GM12892 (cell line): ENCODE measurements at regions not wholly inside any gene's neighbourhood (a gene's known extent, or its start where the extent isn't known, plus 50 kb on each side); places are given as distances from the start of the nearest gene placed in this dataset.
"Not testable (repeated sequence)": the region's sequence is repeated elsewhere in the genome, so short reads cannot be mapped to it uniquely, and the experiment has no call there.

Experiments used
- DNase-seq: peaks from one replicate; pipeline ENCODE4 v3.0.0; 2011; ENCODE audit not compliant: insufficient read length
- FAIRE-seq: peaks from 2 replicates; lab custom pipeline; 2011; peaks lifted over from hg19 to GRCh38; lab: Jason Lieb, UNC
- POLR2A ChIP-seq: IDR thresholded peaks from 2 replicates; pipeline ENCODE4 v1.6.1; 2011; ENCODE audit warnings: low read depth, low read length, control low read depth
- POLR2AphosphoS5 ChIP-seq: IDR thresholded peaks from 2 replicates; pipeline ENCODE4 v1.6.1; 2011; ENCODE audit warnings: low read depth, low read length, control low read depth
- TAF1 ChIP-seq: IDR thresholded peaks from 2 replicates; pipeline ENCODE4 v1.6.1; 2011; ENCODE audit warnings: low read depth, mild to moderate bottlenecking, control low read depth, low read length, borderline replicate concordance

DNA sequence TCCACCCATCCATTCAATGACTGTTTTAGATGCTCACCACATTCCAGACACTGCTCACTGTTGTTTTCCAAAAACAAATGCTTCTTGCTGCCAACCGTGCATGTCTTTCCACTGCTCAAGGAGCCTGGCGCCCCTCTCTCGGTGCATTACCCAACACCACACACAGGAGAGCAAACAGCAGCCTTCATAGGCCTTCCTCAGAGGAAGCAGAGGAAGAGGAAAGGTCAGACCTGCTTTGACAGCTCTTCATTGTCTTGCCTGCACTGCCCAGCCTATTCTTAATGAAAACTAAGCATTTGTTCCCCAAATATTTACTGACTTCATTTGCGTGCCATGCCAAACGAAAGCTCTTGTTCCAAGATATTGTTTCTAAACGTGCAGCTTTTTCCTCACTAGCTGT, 1129.2 kb downstream of the TBC1D22A start:
- TF ChIP-seq TAF1 (no peak), POLR2A (no peak), POLR2AphosphoS5 (no peak)
- no peak for FAIRE-seq
- no peak for DNase-seq

DNA sequence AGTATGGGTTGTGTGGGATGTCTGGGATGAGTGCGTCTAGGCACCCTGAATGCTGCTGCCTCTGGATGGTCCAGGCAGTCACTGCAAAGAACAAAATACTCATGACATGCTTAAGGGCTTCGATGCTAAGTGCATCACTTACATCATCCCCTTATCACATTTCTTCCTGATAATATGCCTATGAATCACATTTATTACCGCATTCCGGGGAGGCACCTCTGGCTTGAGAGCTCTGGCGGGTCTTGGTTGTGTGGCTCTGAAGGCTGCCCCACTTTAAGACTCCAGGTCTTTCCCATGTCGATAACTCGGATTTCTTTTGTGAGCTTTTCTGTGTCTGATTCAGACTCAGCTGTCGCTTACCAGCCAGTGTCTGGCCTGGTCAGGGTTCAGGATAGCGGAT, 1126.4 kb downstream of the TBC1D22A start:
- FAIRE-seq (no peak), DNase-seq (no peak)
- TF ChIP-seq POLR2AphosphoS5 (no peak), POLR2A (no peak), TAF1 (no peak)

DNA sequence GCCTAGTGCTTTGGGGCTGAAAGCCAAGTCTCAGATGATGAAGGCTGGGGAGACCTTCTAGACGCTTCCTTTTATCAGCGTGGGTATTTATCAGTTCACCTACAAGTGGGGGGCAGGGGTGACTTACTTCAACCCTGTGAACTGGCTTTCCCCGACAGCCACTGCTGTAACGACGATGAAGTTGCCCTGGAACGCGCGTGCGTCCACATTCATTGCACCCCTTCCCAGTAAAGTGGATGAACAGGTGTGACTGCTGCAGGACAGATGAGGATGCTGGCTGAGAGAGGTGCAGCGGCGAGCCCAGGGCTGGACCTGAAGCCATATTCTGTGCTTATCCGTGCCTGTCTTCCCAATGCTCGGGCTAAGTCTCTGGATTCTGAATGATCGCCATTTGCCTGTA, 1122.3 kb downstream of the TBC1D22A start:
- no peak for TF ChIP-seq TAF1
- no peak for TF ChIP-seq POLR2A
- TF ChIP-seq POLR2AphosphoS5, result no peak
- no peak for FAIRE-seq
- DNase-seq, result no peak

DNA sequence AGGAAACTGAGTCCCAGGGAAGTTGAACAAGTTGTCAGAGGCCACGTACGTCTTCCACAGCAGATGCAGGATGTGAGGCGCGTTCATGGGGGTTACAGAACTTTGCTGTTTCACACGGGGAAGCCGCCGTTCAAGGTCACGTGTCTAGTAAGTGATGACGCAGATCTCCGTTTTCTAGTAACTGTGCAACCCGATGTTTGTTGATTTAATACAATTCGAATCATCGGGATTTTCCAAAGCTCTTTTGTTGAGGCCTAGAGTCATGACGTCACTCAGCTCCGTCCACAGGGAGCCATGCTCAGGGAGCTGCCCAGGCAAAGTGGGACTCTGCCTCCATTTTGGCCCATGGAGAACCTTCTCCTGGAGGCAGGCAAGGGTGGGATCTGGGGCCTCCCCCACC, 1121.8 kb downstream of the TBC1D22A start:
- no peak for DNase-seq
- FAIRE-seq, result no peak
- TF ChIP-seq POLR2AphosphoS5, result no peak
- no peak for TF ChIP-seq TAF1
- TF ChIP-seq POLR2A, result no peak

DNA sequence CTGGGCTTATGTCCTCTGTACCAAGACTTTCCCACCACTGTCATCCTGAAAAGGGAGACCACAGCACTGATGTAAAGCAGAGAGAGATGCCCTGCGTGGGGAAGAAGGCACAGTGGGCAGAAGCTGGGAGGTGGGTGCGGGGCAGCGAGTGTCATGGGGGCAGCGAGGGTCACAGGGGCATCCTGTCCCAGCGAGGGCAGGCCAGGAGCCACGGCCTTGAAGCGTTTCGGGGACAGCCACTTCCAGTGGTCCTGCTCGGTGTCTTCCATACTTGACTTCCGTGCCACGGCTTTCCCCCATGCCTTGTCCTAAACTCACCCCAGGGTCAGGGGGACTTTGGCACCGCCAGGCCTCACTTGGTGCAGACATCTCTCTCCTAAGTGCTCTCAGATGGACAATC, 1121.3 kb downstream of the TBC1D22A start:
- DNase-seq (no peak), FAIRE-seq (no peak)
- TF ChIP-seq POLR2A, result no peak
- no peak for TF ChIP-seq TAF1
- no peak for TF ChIP-seq POLR2AphosphoS5

DNA sequence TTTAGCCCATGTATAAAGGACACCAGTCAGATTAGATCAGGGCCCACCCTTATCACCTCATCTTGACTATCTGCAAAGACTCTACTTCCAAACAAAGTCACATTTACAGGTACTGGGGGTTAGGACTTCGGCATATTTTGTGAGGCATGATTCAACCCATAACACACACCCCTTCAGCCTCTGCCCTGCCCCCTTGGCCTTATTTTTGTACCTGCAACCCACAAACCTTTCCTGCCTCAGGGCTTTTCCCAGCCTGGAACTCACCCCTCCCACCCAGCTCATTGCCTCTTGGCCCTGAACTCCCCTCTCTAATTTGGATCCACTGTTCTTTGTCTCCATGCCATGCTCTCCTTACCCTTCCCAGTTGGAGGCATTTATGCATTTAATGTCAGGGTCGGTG, 1116.9 kb downstream of the TBC1D22A start:
- TF ChIP-seq POLR2A, result no peak
- TF ChIP-seq TAF1, result no peak
- no peak for TF ChIP-seq POLR2AphosphoS5
- FAIRE-seq, result no peak
- DNase-seq, result no peak

DNA sequence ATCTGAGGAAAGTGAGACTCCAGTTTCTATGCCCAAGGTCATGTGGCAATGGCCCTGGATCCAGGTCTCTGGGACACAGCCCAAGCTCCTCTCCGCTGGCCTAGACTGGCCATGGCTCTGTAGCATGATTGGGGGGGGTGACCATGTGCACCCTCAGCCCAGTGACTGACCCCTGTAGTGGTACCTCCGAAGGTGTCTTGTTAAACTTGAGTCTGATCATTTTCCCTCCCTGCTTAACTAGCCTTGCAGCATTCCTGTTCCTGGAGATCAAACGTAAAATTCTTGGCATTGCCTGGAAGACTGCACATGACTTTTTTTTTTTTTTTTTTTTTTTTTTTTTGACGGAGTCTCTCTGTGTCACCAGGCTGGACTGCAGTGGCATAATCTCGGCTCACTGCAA, 1116.0 kb downstream of the TBC1D22A start:
- FAIRE-seq (no peak), DNase-seq (no peak)
- TF ChIP-seq POLR2A (no peak), POLR2AphosphoS5 (no peak), TAF1 (no peak)

DNA sequence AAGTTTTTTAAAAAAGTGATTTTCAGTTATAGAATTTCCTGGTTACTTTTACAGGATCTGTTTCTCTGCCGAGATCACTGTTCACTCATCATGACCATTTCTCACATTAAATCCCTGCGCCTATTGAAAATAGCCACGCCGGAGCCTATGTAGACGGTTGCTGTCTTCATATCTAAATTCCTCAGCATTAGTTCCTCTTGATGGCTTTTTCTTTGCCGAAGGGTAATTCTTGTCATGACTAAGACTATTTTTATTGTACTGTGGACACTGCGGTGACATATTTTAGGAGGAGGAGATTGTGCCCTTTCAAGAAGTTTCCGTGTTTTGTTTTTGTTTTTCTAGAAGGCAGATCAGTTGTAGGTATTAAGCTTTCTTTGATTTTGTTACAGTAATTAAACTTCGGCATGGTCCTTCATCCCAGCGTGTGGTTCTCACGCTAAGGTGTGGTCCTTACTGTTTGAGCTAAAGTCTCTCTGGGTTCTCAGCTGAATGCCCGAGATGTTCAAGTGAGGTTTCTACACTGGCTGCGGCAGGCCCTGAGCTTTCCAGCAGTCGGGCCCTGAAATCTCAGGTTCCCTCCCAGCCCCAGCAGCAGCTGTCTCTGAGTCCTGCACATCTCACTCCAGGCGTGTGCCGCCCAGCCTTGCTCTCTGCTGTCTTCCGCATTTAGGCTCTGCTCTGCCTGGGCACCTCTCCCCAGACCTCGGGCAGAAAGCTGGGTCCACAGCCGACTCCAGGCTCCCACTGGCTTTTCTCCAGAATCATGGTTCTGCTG, 1110.5 kb downstream of the TBC1D22A start:
- TF ChIP-seq POLR2A (no peak), TAF1 (no peak), POLR2AphosphoS5 (no peak)
- FAIRE-seq (no peak), DNase-seq (no peak)

DNA sequence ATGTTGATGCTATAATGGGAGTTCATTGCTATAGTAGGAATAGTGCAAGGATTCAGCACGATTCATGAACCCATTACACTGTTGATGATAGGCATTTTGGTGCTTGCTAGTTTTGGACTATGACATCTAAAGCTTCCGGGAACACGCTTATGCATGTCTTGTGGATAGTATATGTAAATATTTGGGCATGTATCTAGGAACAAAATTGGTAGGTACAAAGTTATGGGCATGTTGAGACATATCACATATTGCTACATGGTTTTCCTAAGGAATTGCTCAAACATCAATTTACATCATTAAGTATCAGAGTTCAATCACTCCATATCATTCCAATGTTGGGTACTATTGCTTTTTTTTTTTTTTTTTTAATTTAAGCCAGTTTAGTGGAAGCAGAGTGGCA, 1103.2 kb downstream of the TBC1D22A start:
- FAIRE-seq (no peak), DNase-seq (no peak)
- TF ChIP-seq POLR2A (no peak), TAF1 (no peak), POLR2AphosphoS5 (no peak)

DNA sequence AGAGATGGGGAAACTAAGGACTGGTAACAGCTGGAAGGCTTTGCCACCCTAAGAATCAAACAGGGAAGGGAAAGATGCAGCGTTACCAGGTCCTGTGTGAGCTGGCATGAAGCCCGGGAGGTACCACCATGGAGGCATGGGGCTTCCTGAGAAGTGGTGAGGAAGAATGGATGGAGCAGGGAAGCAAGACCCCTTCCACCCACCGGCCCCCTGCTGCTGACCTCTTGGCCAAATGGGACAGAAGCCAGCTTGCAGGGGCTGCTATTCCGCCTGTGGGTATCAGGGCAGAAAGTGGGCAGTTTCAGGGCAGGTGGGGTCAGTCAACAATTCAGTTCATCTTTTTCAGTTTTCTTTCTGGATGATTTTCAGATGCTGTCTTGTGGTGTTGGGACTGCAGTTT, 1099.9 kb downstream of the TBC1D22A start:
- DNase-seq (no peak), FAIRE-seq (no peak)
- TF ChIP-seq TAF1 (no peak), POLR2A (no peak), POLR2AphosphoS5 (no peak)

DNA sequence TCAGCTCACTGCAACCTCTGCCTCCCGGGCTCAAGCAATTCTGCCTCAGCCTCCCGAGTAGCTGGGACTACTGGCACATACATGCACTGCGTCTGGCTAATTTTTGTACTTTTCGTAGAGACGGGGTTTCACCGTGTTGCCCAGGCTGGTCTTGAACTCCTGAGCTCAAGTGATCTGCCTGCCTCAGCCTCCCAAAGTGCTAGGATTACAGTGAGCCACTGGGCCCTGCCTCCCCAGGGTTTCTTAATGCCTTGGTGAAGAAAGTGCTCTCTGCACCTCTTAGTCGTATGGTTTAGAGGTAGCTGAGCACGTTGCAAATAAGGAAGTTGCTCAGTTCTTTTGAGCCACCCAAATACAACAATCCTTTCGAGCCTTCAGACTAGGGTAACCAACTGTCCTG, 1098.5 kb downstream of the TBC1D22A start:
- not testable (repeated sequence) for FAIRE-seq, DNase-seq

DNA sequence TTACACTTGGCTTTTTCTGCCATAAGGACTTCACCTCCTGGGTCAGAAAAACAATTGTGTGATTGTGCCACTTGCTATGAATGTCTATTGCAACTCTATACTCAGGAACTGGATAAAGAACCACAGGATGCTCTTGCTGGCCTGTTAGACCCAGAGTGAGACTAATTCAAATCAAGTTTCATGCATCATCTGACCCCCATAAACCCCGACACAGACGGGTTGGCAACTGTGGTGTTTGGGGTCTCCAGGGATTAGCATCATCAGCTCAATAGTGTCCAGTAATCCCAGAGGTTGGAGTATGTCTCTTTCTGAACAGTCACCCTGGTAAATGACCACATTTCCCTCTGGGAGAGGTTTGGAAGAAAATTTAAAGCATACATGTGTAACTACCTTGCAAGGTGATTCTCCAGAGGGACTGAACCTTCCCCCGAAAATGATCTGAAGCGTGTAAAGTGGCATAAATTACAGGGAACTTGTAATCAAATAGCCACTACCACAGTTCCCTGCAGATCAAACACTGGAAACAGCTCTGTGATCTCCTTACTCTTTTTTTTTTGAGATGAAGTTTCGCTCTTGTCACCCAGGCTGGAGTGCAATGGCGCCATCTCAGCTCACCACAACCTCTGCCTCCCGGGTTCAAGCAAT, 1097.6 kb downstream of the TBC1D22A start:
- no peak for FAIRE-seq
- TF ChIP-seq POLR2AphosphoS5, result no peak
- no peak for TF ChIP-seq POLR2A
- TF ChIP-seq TAF1, result no peak
- DNase-seq, result no peak

DNA sequence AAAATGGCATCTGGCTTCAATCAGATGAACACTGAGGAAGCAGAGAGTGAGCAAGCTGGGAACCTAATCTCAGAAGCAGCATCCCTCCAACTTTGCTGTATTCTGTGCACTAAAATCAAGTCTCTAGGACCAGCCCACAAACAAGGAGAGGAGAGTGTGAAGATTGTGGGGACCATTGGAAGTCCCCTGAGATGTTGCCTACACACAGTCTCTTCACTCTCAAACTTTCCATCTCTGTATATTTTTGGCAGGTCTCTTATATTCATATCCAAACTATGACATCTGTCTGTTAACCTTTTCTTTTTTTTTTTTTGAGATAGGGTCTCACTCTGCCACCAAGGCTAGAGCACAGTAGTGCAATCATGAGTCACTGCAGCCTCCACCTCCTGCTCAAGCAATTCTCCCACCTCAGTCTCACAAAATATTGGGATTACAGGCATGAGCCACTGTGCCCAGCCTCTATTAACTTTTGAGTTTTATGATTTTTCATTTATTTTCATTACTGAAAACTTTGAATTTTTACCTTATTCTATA, 1096.4 kb downstream of the TBC1D22A start:
- no peak for TF ChIP-seq TAF1
- TF ChIP-seq POLR2A, result no peak
- TF ChIP-seq POLR2AphosphoS5, result no peak
- DNase-seq, result no peak
- FAIRE-seq, result no peak
